Right lobe of liver (tissue), 6 donors: ENCODE measurements at regions not wholly inside any gene's neighbourhood (a gene's known extent, or its start where the extent isn't known, plus 50 kb on each side); places are given as distances from the start of the nearest gene placed in this dataset.
"Not testable (repeated sequence)": the region's sequence is repeated elsewhere in the genome, so short reads cannot be mapped to it uniquely, and the experiment has no call there.

Experiments used
- ATAC-seq, 4 donors: fragments of 200-7000 bp; cut with Tn5 transposase; one replicate each; pipeline ENCODE4 v1.9.1; 2020; ENCODE audit warnings: mild to moderate bottlenecking in 4 of 4, moderate library complexity in 4 of 4
- DNase-seq, 3 donors: peaks; one replicate each; pipeline ENCODE4 v3.0.0-alpha.2; 2020
- H3K27ac ChIP-seq, 3 donors: fragments of 200-600 bp; one replicate each; pipeline ENCODE4 v1.8.0; 2022
- H3K27me3 ChIP-seq, 2 donors: fragments of 200-600 bp; one replicate each; pipeline ENCODE4 v1.8.0; 2022
- H3K36me3 ChIP-seq, 4 donors: fragments of 200-600 bp; sonication (generic) in 1 of 4; one replicate each; pipeline versions ENCODE4 v1.5.1 to v1.8.0; 2017 to 2022; ENCODE audit warnings: control low read depth in 1 of 4
- H3K4me1 ChIP-seq, 4 donors: fragments of 200-600 bp; sonication (generic) in 1 of 4; one replicate each; pipeline versions ENCODE4 v1.5.1 to v1.8.0; 2017 to 2022; ENCODE audit warnings: control low read depth in 1 of 4
- H3K4me3 ChIP-seq, 3 donors: fragments of 200-600 bp; one replicate each; pipeline ENCODE4 v1.8.0; 2022
- H3K9me3 ChIP-seq, 4 donors: fragments of 200-600 bp; sonication (generic) in 1 of 4; one replicate each; pipeline versions ENCODE4 v1.5.1 to v1.8.0; 2017 to 2022; ENCODE audit warnings: control low read depth in 1 of 4
- CTCF ChIP-seq, 4 donors: fragments of 200-600 bp in 3 of 4; fragments of 450-650 bp in 1 of 4; IDR thresholded peaks; one replicate each; pipeline versions ENCODE4 v1.5.1 to v1.8.0; 2016 to 2022; ENCODE audit warnings: antibody characterized with exemption in 4 of 4, mild to moderate bottlenecking in 2 of 4
- POLR2A ChIP-seq: fragments of 450-650 bp; IDR thresholded peaks from one replicate; pipeline ENCODE4 v1.6.1; 2017; ENCODE audit warnings: antibody characterized with exemption, mild to moderate bottlenecking
- WGBS: methylation state at CpG from one replicate; pipeline ENCODE4 v1.1.6; 2018; ENCODE audit warnings: low coverage, low lambda C conversion rate; ENCODE audit not compliant: insufficient coverage; ENCODE audit errors: missing lambda C conversion rate; 5-methylcytosine and 5-hydroxymethylcytosine counted together
- intact Hi-C, 2 donors: fragments of 100-400 bp; cut with DNase I; formaldehyde crosslinking; loops; one replicate each; pipeline versions ENCODE4 v1.11.2 to v1.14.1; 2022
- donor health status: DM: no; HTN: yes; CAD: no.
- donor health status: DM: no; HTN: no; CAD: no.
- donor health status: DM: no; HTN: no; CAD: no.
- donor health status: DM: no; HTN: yes; CAD: no.
- donor health status: DM: no; HTN: yes; CAD: no.

DNA sequence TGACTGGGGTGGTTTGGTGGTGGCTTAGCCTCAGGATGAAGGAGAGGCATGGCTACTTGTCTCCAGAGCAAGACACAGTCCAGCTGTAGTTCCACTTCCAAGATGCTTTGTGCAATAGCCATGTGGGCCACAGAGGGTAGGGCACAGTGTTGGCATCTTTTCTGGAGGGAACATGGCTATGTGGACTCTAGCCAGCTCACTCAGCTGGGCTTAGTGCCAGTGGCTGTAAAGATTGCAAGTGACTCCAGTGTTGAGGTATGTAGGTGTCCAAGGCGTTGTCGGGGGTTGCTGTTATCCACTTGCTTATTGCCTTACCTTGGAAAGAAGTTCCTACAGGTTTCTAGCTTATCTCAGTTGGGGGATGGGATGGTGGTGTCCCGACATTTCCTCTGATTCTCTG is 233.4 kb downstream of the CD109 start:
- no peaks in the 10 kb centered on the region for H3K4me1 ChIP-seq
- no peaks in the 10 kb centered on the region for H3K27me3 ChIP-seq
- WGBS, result 50% methylated on average over 1 of the region's 3 CpGs
- H3K4me3 ChIP-seq, result no peak overlapping the region
- TF ChIP-seq POLR2A (no peak), CTCF (IDR thresholded peaks at IDR 0.05) (no peak)
- no peaks in the 10 kb centered on the region for H3K36me3 ChIP-seq
- H3K27ac ChIP-seq, result no peak overlapping the region
- intact Hi-C loops, result no loop called here
- no peaks in the 10 kb centered on the region for H3K9me3 ChIP-seq
- no peak for DNase-seq
- peak in 1 of 4 donors; percentile 22 for ATAC-seq

DNA sequence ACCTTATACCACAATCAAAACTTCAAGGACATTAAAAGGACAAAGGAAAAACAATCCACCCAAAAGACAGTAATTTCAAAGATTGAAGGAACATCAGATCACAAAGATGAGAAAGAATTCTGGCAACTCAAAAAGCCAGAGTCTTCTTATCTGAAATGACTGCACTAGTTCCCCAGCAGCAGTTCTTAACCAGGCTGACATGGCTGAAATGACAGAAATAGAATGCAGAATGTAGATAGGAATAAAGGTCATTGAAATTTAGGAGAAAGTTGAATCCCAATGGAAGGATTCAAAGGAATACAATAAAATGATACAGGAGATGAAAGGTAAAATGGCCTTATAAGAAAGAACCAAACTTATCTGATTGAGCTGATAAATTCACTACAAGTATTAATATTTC is 231.4 kb downstream of the CD109 start:
- no peak for TF ChIP-seq CTCF (IDR thresholded peaks at IDR 0.05)
- no peak for TF ChIP-seq POLR2A
- Histone ChIP-seq H3K27ac (no peak overlapping the region), H3K36me3 (no peaks in the 10 kb centered on the region), H3K9me3 (no peaks in the 10 kb centered on the region), H3K4me1 (no peaks in the 10 kb centered on the region), H3K27me3 (no peaks in the 10 kb centered on the region), H3K4me3 (no peak overlapping the region)
- ATAC-seq (no peak), DNase-seq (no peak)
- intact Hi-C loops, result no loop called here

DNA sequence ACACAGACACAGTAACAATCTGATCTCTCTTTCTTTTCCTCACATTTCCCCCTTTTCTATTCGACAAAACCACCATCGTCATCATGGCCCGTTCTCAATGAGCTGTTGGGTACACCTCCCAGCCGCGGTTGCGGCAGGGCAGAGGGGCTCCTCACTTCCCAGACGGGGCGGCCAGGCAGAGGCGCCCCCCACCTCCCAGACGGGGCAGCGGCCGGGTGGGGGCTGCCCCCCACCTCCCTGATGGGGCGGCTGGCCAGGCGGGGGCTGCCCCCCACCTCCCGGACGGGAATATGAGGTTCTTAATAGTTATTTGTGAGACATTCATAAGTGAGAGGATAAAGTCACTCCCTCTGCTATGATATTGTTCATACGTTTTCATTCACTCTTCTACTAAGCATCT is 229.7 kb downstream of the CD109 start:
- H3K27me3 ChIP-seq, ATAC-seq, H3K4me1 ChIP-seq, H3K27ac ChIP-seq, DNase-seq, H3K9me3 ChIP-seq, H3K36me3 ChIP-seq, H3K4me3 ChIP-seq, intact Hi-C loops: not testable (repeated sequence)
- WGBS, result 73% methylated on average over 16 of the region's 17 CpGs

GRCh38 chr6:73923905-73924485 is 228.0 kb downstream of the CD109 start:
- Histone ChIP-seq H3K27ac (no peak overlapping the region), H3K27me3 (no peaks in the 10 kb centered on the region), H3K9me3 (no peaks in the 10 kb centered on the region), H3K4me3 (no peak overlapping the region), H3K36me3 (no peaks in the 10 kb centered on the region), H3K4me1 (no peaks in the 10 kb centered on the region)
- no peak for ATAC-seq
- WGBS, result 57% methylated on average over 1 of the region's 1 CpG
- intact Hi-C loops, result no loop called here
- DNase-seq, result no peak
- no peak for TF ChIP-seq POLR2A
- no peak for TF ChIP-seq CTCF (IDR thresholded peaks at IDR 0.05)

DNA sequence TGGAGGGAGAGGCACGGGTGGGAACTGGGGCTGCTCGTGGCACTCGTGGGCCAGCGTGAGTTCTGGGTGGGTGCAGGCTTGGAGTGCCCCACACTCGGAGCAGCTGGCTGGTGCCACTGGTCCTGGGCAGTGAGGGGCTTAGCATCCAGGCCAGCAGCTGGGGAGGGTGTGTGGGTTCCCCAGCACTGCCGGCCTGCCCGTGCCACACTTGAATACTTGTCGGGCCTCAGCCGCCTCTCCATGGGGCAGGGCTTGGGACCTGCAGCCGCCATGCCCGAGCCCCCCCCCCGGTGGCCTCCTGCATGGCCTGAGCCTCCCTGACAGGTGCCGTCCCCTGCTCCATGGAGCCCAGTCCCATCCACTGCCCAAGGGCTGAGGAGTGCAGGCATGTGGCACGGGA is 207.2 kb downstream of the CD109 start:
- no CpG with 5 or more reads among the region's 14 CpGs for WGBS
- ATAC-seq, result peak in 1 of 4 donors; percentile 32
- no peak overlapping the region for H3K27ac ChIP-seq
- H3K4me1 ChIP-seq, result no peaks in the 10 kb centered on the region
- TF ChIP-seq CTCF (IDR thresholded peaks at IDR 0.05) (no peak), POLR2A (no peak)
- peaks cover 0 to 7% (median 0%) of the 10 kb centered on the region in 4 donors for H3K9me3 ChIP-seq
- H3K4me3 ChIP-seq, result no peak overlapping the region
- no peak for DNase-seq
- H3K36me3 ChIP-seq, result no peaks in the 10 kb centered on the region
- H3K27me3 ChIP-seq, result no peaks in the 10 kb centered on the region
- intact Hi-C loops, result no loop called here
